ENCODE measurements at regions not wholly inside any gene's neighbourhood (a gene's known extent, or its start where the extent isn't known, plus 50 kb on each side); places are given as distances from the start of the nearest gene placed in this dataset.

- TF ChIP-seq, protein P1, sequence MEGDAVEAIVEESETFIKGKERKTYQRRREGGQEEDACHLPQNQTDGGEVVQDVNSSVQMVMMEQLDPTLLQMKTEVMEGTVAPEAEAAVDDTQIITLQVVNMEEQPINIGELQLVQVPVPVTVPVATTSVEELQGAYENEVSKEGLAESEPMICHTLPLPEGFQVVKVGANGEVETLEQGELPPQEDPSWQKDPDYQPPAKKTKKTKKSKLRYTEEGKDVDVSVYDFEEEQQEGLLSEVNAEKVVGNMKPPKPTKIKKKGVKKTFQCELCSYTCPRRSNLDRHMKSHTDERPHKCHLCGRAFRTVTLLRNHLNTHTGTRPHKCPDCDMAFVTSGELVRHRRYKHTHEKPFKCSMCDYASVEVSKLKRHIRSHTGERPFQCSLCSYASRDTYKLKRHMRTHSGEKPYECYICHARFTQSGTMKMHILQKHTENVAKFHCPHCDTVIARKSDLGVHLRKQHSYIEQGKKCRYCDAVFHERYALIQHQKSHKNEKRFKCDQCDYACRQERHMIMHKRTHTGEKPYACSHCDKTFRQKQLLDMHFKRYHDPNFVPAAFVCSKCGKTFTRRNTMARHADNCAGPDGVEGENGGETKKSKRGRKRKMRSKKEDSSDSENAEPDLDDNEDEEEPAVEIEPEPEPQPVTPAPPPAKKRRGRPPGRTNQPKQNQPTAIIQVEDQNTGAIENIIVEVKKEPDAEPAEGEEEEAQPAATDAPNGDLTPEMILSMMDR (conservative IDR thresholded peaks at IDR 0.05 in 1 of 2, IDR thresholded peaks at IDR 0.05 in 1 of 2; ENCODE audit: extremely low read depth in 1 of 2, insufficient read depth in 1 of 2, low read depth in 1 of 2, low read length in 2 of 2), result no peak
- no peak for TF ChIP-seq EZH2 (IDR thresholded peaks at IDR 0.05; ENCODE audit: borderline replicate concordance, low read length)
These were observed 59.6 kb upstream of the DUSP21 start for GRCh38 chrX:44784241-44784640.
